Ovary (tissue), 7 donors: ENCODE measurements at regions not wholly inside any gene's neighbourhood (a gene's known extent, or its start where the extent isn't known, plus 50 kb on each side); places are given as distances from the start of the nearest gene placed in this dataset.
"Not testable (repeated sequence)": the region's sequence is repeated elsewhere in the genome, so short reads cannot be mapped to it uniquely, and the experiment has no call there.

Experiments
- DNase-seq, 5 donors: peaks; one replicate each; pipeline ENCODE4 v3.0.0-alpha.2; 2019 to 2020
- H3K27ac ChIP-seq, 2 donors: fragments of 200-600 bp; one replicate each; pipeline versions ENCODE4 v1.5.1 to v1.8.0; 2019 to 2022
- H3K27me3 ChIP-seq: fragments of 200-600 bp; one replicate; pipeline ENCODE4 v1.8.0; 2022
- H3K36me3 ChIP-seq: fragments of 200-600 bp; sonication (generic); one replicate; pipeline ENCODE4 v1.5.1; 2019
- H3K4me1 ChIP-seq: one replicate; pipeline ENCODE4 v1.8.1; 2013; ENCODE audit warnings: mild to moderate bottlenecking, moderate library complexity; ENCODE audit not compliant: insufficient read depth
- H3K4me3 ChIP-seq: fragments of 200-600 bp; sonication (generic); one replicate; pipeline ENCODE4 v1.5.1; 2017
- H3K9me3 ChIP-seq, 2 donors: fragments of 200-600 bp in 1 of 2; sonication (generic) in 1 of 2; one replicate each; pipeline versions ENCODE4 v1.5.1 to v1.8.1; 2013 to 2019; ENCODE audit warnings: mild to moderate bottlenecking in 1 of 2, moderate library complexity in 1 of 2
- CTCF ChIP-seq, 3 donors: fragments of 450-650 bp in 2 of 3; fragments of 200-600 bp in 1 of 3; IDR thresholded peaks; one replicate each; pipeline versions ENCODE4 v1.5.1 to v1.8.0; 2016 to 2022; ENCODE audit warnings: antibody characterized with exemption in 3 of 3, mild to moderate bottlenecking in 1 of 3
- EP300 ChIP-seq: sonication (generic); formaldehyde crosslinking; IDR thresholded peaks from one replicate; pipeline ENCODE4 v1.6.1; 2017; ENCODE audit warnings: antibody characterized with exemption
- POLR2A ChIP-seq: fragments of 450-650 bp; IDR thresholded peaks from one replicate; pipeline ENCODE4 v1.6.1; 2017; ENCODE audit warnings: antibody characterized with exemption, mild to moderate bottlenecking, moderate library complexity
- WGBS, 3 donors: extraction: QIAGEN DNeasy Blood & Tissue Kit in 1 of 3; methylation state at CpG; one replicate each; pipeline versions ENCODE4 v1.1.5 to v1.1.7; 2013 to 2017; 5-methylcytosine and 5-hydroxymethylcytosine counted together
- intact Hi-C, 4 donors: fragments of 100-400 bp; cut with DNase I; formaldehyde crosslinking; loops; one replicate each; pipeline versions ENCODE4 v1.11.0 to v1.15.1; 2022 to 2023
- donor health status: DM: no; HTN: no; CAD: no; lungs with moderate emphysema.
- donor health status: DM: no; HTN: no; CAD: no.
- donor health status: Bipolar disorder and iron deficiency.
- donor health status: DM: no; HTN: no; CAD: no.
- donor health status: DM: yes; HTN: yes; CAD: no.

DNA sequence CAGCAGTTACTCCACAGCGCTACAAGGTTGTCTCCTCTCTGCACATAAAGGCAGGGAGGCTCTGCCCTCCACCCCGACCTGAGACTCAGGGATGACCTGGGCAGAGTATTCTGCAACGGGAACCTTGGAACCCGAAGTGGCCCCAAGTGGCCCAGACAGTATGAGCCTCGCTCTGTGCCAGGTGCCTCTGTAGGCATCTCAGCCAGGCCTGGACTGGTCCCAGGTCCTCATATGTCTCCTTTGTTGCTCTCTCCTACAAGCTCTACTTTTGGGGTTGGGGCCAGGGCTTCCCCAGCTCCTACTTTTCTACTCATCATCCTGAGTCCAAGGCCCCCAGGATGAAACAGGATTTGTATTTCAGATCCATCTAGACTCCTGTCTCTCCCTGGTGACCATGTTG is 241.5 kb upstream of the PRSS1 start:
- whole genome bisulfite sequencing, 3 donors = 84 to 86% (median 85%) methylated on average over 5 of the region's 5 CpGs

GRCh38 chr7:142507066-142507465 is 242.2 kb upstream of the PRSS1 start:
- H3K9me3 ChIP-seq, H3K4me1 ChIP-seq, H3K4me3 ChIP-seq, H3K27me3 ChIP-seq, intact Hi-C loops, DNase-seq, H3K36me3 ChIP-seq, H3K27ac ChIP-seq: not testable (repeated sequence)
- WGBS, 3 donors = 70 to 82% (median 73%) methylated on average over 5 of the region's 5 CpGs

More for the DNA sequence above, 241.5 kb upstream of the PRSS1 start:
- intact Hi-C loops = no loop called here
- H3K4me3 ChIP-seq = no peak overlapping the region
- no peak for TF ChIP-seq CTCF (IDR thresholded peaks at IDR 0.05)
- TF ChIP-seq POLR2A = no peak
- no peak for TF ChIP-seq EP300
- H3K27me3 ChIP-seq = no peaks in the 10 kb centered on the region
- no peaks in the 10 kb centered on the region for H3K4me1 ChIP-seq
- no peak for DNase-seq
- H3K36me3 ChIP-seq = no peaks in the 10 kb centered on the region
- H3K27ac ChIP-seq = no peak overlapping the region
- no peaks in the 10 kb centered on the region for H3K9me3 ChIP-seq

DNA sequence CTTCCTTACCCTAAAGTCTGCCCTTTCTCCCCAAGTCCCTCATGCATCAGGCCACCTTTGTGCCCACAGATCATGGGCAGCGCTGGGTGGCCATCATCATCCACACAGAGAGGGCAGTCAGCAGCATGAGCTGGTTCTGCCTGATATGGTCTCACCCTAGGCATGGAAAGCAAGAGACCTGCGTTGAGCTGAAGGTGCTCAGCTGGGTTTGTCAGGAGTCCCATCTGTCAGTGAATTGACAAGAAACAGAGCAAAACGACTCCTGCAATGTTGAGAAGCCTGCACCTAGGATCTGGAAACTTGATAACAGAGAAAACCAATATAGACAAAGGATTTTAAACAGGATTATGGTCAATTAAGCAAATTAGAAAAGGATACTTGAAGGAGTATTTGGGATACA is 242.7 kb upstream of the PRSS1 start:
- DNase-seq = no peak
- Histone ChIP-seq H3K4me1 (no peaks in the 10 kb centered on the region), H3K9me3 (no peaks in the 10 kb centered on the region), H3K36me3 (no peaks in the 10 kb centered on the region), H3K27ac (no peak overlapping the region), H3K4me3 (no peak overlapping the region), H3K27me3 (no peaks in the 10 kb centered on the region)
- intact Hi-C loops = no loop called here
- 58 to 74% (median 72%) methylated on average over 3 of the region's 3 CpGs for WGBS, 3 donors
- TF ChIP-seq CTCF (IDR thresholded peaks at IDR 0.05) (no peak), POLR2A (no peak), EP300 (no peak)

DNA sequence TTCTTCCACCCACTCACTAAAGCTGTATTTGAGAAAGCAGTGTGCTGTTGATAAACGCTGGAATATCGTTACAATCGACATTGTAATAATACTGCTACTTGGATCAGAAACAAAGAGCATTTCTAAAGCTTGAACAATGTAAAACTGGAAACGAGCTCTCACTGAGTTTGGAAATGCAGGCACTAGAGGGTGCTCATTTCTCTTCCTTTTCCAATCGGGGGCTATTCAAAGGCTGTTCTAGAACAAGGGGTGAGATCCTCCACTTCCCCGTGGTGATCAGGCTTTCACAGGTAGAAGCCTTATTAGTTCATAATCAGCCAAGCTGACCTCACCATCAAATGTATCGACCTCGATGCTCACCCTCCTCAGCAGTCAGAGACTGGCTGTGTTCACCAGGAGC is 245.3 kb upstream of the PRSS1 start:
- H3K9me3 ChIP-seq, H3K27ac ChIP-seq, H3K27me3 ChIP-seq, H3K36me3 ChIP-seq, intact Hi-C loops, H3K4me1 ChIP-seq, DNase-seq, H3K4me3 ChIP-seq: not testable (repeated sequence)
- WGBS, 3 donors = 45 to 56% (median 50%) methylated on average over 8 of the region's 8 CpGs

DNA sequence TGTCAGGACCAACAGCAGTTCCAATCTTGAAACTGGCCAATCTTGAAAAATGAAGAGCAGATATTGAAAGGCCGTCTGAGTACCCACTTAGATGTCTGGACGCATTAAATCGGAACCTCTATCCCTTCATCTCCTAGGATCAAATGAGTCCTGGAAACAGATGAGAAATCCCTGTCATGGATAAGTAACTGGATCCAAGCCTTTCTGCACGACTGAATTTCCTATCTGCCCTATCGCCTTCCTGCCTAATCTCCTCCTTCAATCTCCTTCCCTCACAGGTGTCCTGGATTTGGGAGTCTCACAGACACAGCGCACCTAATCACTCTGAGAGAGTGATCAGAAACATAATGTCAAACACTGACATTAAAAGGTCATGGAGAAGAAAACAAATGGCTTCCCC is 245.2 kb upstream of the PRSS58 start:
- DNase-seq = no peak
- H3K4me3 ChIP-seq = no peak overlapping the region
- no peaks in the 10 kb centered on the region for H3K4me1 ChIP-seq
- no peaks in the 10 kb centered on the region for H3K9me3 ChIP-seq
- TF ChIP-seq EP300 = no peak
- TF ChIP-seq CTCF (IDR thresholded peaks at IDR 0.05) = no peak
- TF ChIP-seq POLR2A = no peak
- H3K27me3 ChIP-seq = no peaks in the 10 kb centered on the region
- intact Hi-C loops = no loop called here
- 75 to 88% (median 82%) methylated on average over 6 of the region's 6 CpGs for WGBS, 3 donors
- H3K27ac ChIP-seq = no peak overlapping the region
- no peaks in the 10 kb centered on the region for H3K36me3 ChIP-seq

DNA sequence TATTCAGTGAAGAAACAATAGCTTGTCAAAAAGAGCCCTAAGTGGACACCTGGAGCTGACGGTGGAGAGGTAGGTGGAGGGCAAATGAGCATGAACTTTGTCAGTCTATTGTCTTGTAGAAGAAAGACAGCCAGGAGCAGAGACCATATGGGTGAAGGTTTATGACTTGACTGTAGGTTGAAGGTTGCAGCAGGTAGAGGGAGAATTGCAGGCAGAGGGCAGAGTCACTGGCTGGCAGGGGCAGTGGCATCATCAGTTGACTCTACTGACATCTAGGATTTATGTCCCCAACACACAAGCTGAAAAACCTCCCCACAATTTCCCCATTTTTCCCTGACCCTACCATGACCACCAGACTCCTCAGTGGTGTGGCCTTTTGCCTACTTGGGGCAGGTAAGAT is 243.6 kb upstream of the PRSS58 start:
- Histone ChIP-seq H3K4me3 (no peak overlapping the region), H3K27me3 (no peaks in the 10 kb centered on the region), H3K9me3 (no peaks in the 10 kb centered on the region), H3K36me3 (no peaks in the 10 kb centered on the region), H3K27ac (no peak overlapping the region), H3K4me1 (no peaks in the 10 kb centered on the region)
- intact Hi-C loops = no loop called here
- 30 to 35% (median 33%) methylated on average over 1 of the region's 1 CpG for WGBS, 3 donors
- no peak for DNase-seq
- TF ChIP-seq CTCF (IDR thresholded peaks at IDR 0.05) = no peak
- no peak for TF ChIP-seq POLR2A
- TF ChIP-seq EP300 = no peak
